Stomach (tissue), 4 donors: ENCODE measurements at regions not wholly inside any gene's neighbourhood (a gene's known extent, or its start where the extent isn't known, plus 50 kb on each side); places are given as distances from the start of the nearest gene placed in this dataset.

Source experiments
- CTCF ChIP-seq, 7 experiments: fragments of 450-650 bp in 4 of 7; fragments of 200-600 bp in 3 of 7; sonication (generic) in 3 of 7; IDR thresholded peaks; one replicate each; pipeline ENCODE4 v1.5.1; 2016 to 2019; ENCODE audit warnings: antibody characterized with exemption in 7 of 7, control low read depth in 2 of 7, mild to moderate bottlenecking in 1 of 7
- EP300 ChIP-seq: sonication (generic); formaldehyde crosslinking; IDR thresholded peaks from one replicate; pipeline ENCODE4 v1.6.1; 2017; ENCODE audit warnings: antibody characterized with exemption
- POLR2A ChIP-seq, 4 donors: fragments of 450-650 bp; IDR thresholded peaks; one replicate each; pipeline ENCODE4 v1.6.1; 2016; ENCODE audit warnings: antibody characterized with exemption in 4 of 4, control low read depth in 2 of 4, mild to moderate bottlenecking in 1 of 4, moderate library complexity in 1 of 4

- TF ChIP-seq CTCF (IDR thresholded peaks at IDR 0.05) (no peak), POLR2A (IDR thresholded peaks at IDR 0.05) (no peak), EP300 (no peak)
Measured at GRCh38 chr18:28794459-28795245, 617.7 kb upstream of the CDH2 start.
